ENCODE measurements at regions not wholly inside any gene's neighbourhood (a gene's known extent, or its start where the extent isn't known, plus 50 kb on each side); places are given as distances from the start of the nearest gene placed in this dataset.

DNA sequence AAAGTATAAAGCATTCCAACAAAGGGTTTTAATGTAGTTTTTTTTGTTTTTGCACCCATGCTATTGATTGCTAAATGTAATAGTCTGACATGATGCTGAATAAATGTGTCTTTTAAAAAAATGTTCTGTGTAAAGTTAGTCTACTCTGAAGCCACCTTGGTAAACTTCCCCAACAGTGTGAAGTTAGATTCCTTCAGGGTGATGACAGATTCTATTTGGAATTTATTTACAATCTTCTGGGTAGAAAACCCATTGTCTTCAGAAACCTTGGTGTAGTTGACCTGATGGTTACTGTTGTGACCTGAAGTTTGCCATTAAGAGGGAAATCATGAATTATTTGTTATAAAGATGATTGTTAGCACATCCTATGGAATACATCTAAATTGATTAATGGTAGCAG lies 64.7 kb upstream of the TRPC7 start:
- Mint-ChIP-seq H3K4me3 (no peak overlapping the region), H3K36me3 (ENCODE audit: low read depth) (no peaks in the 10 kb centered on the region), H3K27me3 (no peaks in the 10 kb centered on the region), H3K9me3 (no peaks in the 10 kb centered on the region), H3K27ac (no peak overlapping the region), H3K4me1 (ENCODE audit: low read depth) (no peaks in the 10 kb centered on the region)
- intact Hi-C loops (cut with micrococcal nuclease) = no loop called here
- DNase-seq (no peak), ATAC-seq (no peak)
- ChIA-PET CTCF (no interaction called here), POLR2A (no interaction called here)
- TF ChIP-seq, protein P1, sequence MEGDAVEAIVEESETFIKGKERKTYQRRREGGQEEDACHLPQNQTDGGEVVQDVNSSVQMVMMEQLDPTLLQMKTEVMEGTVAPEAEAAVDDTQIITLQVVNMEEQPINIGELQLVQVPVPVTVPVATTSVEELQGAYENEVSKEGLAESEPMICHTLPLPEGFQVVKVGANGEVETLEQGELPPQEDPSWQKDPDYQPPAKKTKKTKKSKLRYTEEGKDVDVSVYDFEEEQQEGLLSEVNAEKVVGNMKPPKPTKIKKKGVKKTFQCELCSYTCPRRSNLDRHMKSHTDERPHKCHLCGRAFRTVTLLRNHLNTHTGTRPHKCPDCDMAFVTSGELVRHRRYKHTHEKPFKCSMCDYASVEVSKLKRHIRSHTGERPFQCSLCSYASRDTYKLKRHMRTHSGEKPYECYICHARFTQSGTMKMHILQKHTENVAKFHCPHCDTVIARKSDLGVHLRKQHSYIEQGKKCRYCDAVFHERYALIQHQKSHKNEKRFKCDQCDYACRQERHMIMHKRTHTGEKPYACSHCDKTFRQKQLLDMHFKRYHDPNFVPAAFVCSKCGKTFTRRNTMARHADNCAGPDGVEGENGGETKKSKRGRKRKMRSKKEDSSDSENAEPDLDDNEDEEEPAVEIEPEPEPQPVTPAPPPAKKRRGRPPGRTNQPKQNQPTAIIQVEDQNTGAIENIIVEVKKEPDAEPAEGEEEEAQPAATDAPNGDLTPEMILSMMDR (IDR thresholded peaks at IDR 0.05) = no peak

DNA sequence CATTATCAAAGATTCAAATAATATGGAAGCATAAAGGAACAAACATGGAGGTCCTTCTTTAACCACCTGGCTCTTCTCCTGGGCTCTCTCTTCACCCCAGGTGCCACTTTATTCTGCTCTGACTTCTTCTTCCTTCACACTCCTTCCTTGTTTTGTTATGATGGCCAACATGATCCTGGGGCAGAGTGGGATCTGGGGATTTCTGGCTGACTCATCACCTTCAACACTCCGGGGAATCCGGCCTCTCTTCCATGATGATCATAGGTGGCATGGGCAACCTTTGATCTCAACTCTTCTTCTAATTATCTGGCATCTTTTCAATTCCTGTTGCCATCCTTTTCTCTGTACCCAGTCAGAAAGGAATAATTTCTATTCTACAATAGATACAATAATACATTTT lies 62.1 kb upstream of the TRPC7 start:
- POLR2A ChIA-PET = no interaction called here
- ATAC-seq (no peak), DNase-seq (no peak)
- TF ChIP-seq, protein P1 (IDR thresholded peaks at IDR 0.05) = no peak
- H3K27ac Mint-ChIP-seq = no peak overlapping the region
- H3K4me3 Mint-ChIP-seq = no peak overlapping the region
- CTCF ChIA-PET = interaction anchor here (1.4 kb wide), 1 partner anchor 9 kb away, joined by 4 read pairs; no protein-coding TSS in a partner anchor
- no peaks in the 10 kb centered on the region for H3K36me3 Mint-ChIP-seq (ENCODE audit: low read depth)
- intact Hi-C loops (cut with micrococcal nuclease) = loop anchor here (10.0 kb wide), 1 partner anchor 183 kb away; no protein-coding TSS in a partner anchor
- H3K4me1 Mint-ChIP-seq (ENCODE audit: low read depth) = no peaks in the 10 kb centered on the region
- no peaks in the 10 kb centered on the region for H3K9me3 Mint-ChIP-seq
- no peaks in the 10 kb centered on the region for H3K27me3 Mint-ChIP-seq

DNA sequence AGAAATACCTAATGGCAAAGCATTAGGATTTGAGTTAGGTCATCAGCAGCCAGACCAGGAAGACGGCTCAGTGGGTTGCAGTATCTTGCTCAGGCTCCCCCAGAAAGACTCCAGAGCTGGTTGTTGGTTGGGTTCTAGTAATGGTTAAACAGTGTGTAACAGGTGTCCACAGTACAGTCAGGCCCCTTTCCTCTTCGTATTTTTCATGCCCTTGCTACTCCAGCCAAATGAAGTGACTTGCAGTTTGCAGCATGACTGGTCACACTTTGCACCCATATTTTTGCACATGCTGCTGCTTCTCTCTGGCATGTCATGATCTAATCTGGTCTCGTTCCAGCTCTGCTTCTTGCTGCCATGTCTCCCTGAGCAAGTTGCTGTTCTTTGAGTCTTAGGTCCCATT lies 60.6 kb upstream of the TRPC7 start:
- no peaks in the 10 kb centered on the region for H3K36me3 Mint-ChIP-seq (ENCODE audit: low read depth)
- ATAC-seq (no peak), DNase-seq (no peak)
- H3K4me3 Mint-ChIP-seq = no peak overlapping the region
- H3K4me1 Mint-ChIP-seq (ENCODE audit: low read depth) = no peaks in the 10 kb centered on the region
- H3K27ac Mint-ChIP-seq = no peak overlapping the region
- intact Hi-C loops (cut with micrococcal nuclease) = loop anchor here (10.0 kb wide), 1 partner anchor 181 kb away; no protein-coding TSS in a partner anchor
- H3K9me3 Mint-ChIP-seq = no peaks in the 10 kb centered on the region
- TF ChIP-seq, protein P1 (IDR thresholded peaks at IDR 0.05) = no peak
- no peaks in the 10 kb centered on the region for H3K27me3 Mint-ChIP-seq
- CTCF ChIA-PET = interaction anchor here (0.7 kb wide), 1 partner anchor 176 kb away, joined by 3 read pairs; no protein-coding TSS in a partner anchor
- POLR2A ChIA-PET = no interaction called here

DNA sequence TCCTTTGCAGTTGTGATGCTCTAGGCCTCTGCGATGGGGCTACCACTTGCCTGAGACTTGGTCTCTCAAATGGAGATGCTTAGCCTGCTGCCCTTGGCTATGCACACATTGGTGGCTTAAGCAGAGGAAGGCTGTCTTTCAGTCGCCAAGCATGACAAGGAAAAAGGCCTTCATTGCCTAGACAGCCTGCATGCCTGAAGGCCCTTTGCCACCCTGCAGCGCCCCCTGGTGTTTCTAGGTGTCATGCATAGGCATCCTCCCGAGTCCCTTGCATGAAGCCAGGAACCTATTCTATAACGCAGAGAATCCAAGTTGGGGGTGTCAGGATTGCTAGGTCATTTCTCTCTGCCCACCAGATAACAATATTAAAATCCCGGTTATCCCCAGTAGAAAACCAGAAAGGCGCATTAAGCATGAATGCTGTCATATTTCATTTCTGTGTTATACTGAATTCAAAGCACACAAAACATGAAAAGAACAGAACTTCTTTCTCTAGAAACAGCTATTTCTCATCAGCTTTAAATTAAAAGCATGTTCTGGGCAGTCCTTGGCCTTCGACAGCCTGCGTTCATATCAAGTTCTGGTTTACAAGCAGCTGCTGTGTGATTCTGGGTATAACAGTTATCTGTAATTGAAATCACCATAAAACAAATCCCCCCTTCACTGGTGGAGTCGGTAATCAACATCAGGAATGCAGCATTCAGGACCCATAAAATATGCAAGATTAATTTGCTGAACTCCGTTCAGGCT lies 59.7 kb upstream of the TRPC7 start:
- DNase-seq (peak; percentile 75), ATAC-seq (no peak)
- Mint-ChIP-seq H3K27me3 (no peaks in the 10 kb centered on the region), H3K4me3 (no peak overlapping the region), H3K9me3 (no peaks in the 10 kb centered on the region), H3K4me1 (ENCODE audit: low read depth) (no peaks in the 10 kb centered on the region), H3K27ac (no peak overlapping the region), H3K36me3 (ENCODE audit: low read depth) (no peaks in the 10 kb centered on the region)
- intact Hi-C loops (cut with micrococcal nuclease) = loop anchor here (10.0 kb wide), 1 partner anchor 180 kb away; no protein-coding TSS in a partner anchor
- ChIA-PET POLR2A (interaction anchor here (0.7 kb wide), 1 partner anchor 112 kb away, joined by 4 read pairs; no protein-coding TSS in a partner anchor), CTCF (interaction anchor here (0.7 kb wide), 1 partner anchor 175 kb away, joined by 3 read pairs; no protein-coding TSS in a partner anchor)
- TF ChIP-seq, protein P1 (IDR thresholded peaks at IDR 0.05) = peak; percentile 49

DNA sequence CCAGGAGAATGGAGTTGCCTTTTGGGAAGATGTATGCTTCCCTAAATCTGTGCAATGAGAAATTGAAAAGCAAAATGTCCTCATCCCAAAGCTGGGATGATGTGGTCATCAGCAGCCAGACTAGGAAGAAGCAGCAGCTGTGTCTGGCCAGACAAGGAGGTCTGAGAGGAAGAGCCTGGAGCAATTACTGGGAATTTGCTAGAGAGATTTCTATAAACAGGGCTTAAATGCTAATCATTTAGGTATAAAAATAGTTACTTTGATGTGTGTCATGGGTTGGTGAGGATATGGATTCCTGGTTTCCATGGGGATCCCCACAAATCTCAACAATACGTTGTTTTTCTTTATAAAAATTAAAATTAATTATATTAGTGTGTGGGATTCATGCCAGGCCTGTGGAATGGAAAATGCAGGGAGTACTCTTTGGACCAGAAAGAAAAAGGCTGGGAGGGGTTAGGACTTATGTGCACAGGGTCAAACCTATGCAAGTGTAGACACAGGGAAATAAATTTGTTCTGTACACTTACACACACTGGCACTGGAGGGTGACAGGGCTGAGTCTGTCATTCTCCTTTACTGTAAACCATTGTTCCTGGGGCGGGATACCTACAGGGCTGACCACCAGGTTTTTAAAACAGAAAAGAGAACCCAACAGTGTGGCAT lies 58.7 kb upstream of the TRPC7 start:
- ATAC-seq = no peak
- POLR2A ChIA-PET = no interaction called here
- intact Hi-C loops (cut with micrococcal nuclease) = loop anchor here (10.0 kb wide), 1 partner anchor 179 kb away; no protein-coding TSS in a partner anchor
- CTCF ChIA-PET = no interaction called here
- H3K27ac Mint-ChIP-seq = no peak overlapping the region
- no peaks in the 10 kb centered on the region for H3K27me3 Mint-ChIP-seq
- H3K36me3 Mint-ChIP-seq (ENCODE audit: low read depth) = no peaks in the 10 kb centered on the region
- DNase-seq = no peak
- no peaks in the 10 kb centered on the region for H3K4me1 Mint-ChIP-seq (ENCODE audit: low read depth)
- TF ChIP-seq, protein P1 (IDR thresholded peaks at IDR 0.05) = no peak
- H3K4me3 Mint-ChIP-seq = no peak overlapping the region
- H3K9me3 Mint-ChIP-seq = no peaks in the 10 kb centered on the region
